ENCODE measurements at regions not wholly inside any gene's neighbourhood (a gene's known extent, or its start where the extent isn't known, plus 50 kb on each side); places are given as distances from the start of the nearest gene placed in this dataset.

GRCh38 chr3:7793786-7794185 is 707.8 kb upstream of the LMCD1 start:
- no peak for TF ChIP-seq CTCF (IDR thresholded peaks at IDR 0.05; ENCODE audit: low read depth, low read length)
- no peak overlapping the region for H3K4me3 ChIP-seq (ENCODE audit: low read depth, low read length)

- no peak for TF ChIP-seq CTCF (IDR thresholded peaks at IDR 0.05; ENCODE audit: low read depth, low read length)
- H3K4me3 ChIP-seq (ENCODE audit: low read depth, low read length) = no peak overlapping the region
Observed at GRCh38 chr3:7798276-7798675, 703.3 kb upstream of the LMCD1 start.

GRCh38 chr3:7800006-7800780 is 701.4 kb upstream of the LMCD1 start:
- no peak overlapping the region for H3K4me3 ChIP-seq (ENCODE audit: low read depth, low read length)
- no peak for TF ChIP-seq CTCF (IDR thresholded peaks at IDR 0.05; ENCODE audit: low read depth, low read length)

GRCh38 chr3:7812490-7812889 is 689.1 kb upstream of the LMCD1 start:
- TF ChIP-seq CTCF (IDR thresholded peaks at IDR 0.05; ENCODE audit: low read depth, low read length) = no peak

GRCh38 chr3:7813365-7813764 is 688.3 kb upstream of the LMCD1 start:
- H3K4me3 ChIP-seq (ENCODE audit: low read depth, low read length) = no peak overlapping the region
- no peak for TF ChIP-seq CTCF (IDR thresholded peaks at IDR 0.05; ENCODE audit: low read depth, low read length)

More at GRCh38 chr3:7812490-7812889, 689.1 kb upstream of the LMCD1 start:
- H3K4me3 ChIP-seq (ENCODE audit: low read depth, low read length) = no peak overlapping the region

GRCh38 chr3:7817239-7817638 is 684.4 kb upstream of the LMCD1 start:
- TF ChIP-seq CTCF (IDR thresholded peaks at IDR 0.05; ENCODE audit: low read depth, low read length) = no peak

GRCh38 chr3:7820969-7821368 is 680.7 kb upstream of the LMCD1 start:
- H3K4me3 ChIP-seq (ENCODE audit: low read depth, low read length) = no peak overlapping the region
- no peak for TF ChIP-seq CTCF (IDR thresholded peaks at IDR 0.05; ENCODE audit: low read depth, low read length)

More at GRCh38 chr3:7817239-7817638, 684.4 kb upstream of the LMCD1 start:
- no peak overlapping the region for H3K4me3 ChIP-seq (ENCODE audit: low read depth, low read length)
